Aorta (tissue), 5 donors: ENCODE measurements at regions not wholly inside any gene's neighbourhood (a gene's known extent, or its start where the extent isn't known, plus 50 kb on each side); places are given as distances from the start of the nearest gene placed in this dataset.
A peak's percentile ranks its signal among the peaks of the same experiment; 100 is the strongest.

ENCODE experiments used
- ATAC-seq: fragments of 200-7000 bp; cut with Tn5 transposase; one replicate; pipeline ENCODE4 v1.9.1; 2022; ENCODE audit warnings: moderate library complexity; ENCODE audit not compliant: low FRiP score
- DNase-seq, 2 donors: peaks; one replicate each; pipeline ENCODE4 v3.0.0-alpha.2; 2020
- H3K27ac ChIP-seq, 2 donors: one replicate each; pipeline ENCODE4 v1.5.1; 2013; ENCODE audit warnings: low read length in 2 of 2, mild to moderate bottlenecking in 2 of 2, moderate library complexity in 2 of 2, control low read depth in 1 of 2, inconsistent platforms in 1 of 2, low read depth in 1 of 2
- H3K27me3 ChIP-seq, 2 donors: one replicate each; pipeline ENCODE4 v1.6.1; 2013; ENCODE audit warnings: control low read depth in 1 of 2, low read length in 1 of 2, mild to moderate bottlenecking in 1 of 2, moderate library complexity in 1 of 2; ENCODE audit not compliant: insufficient read depth in 2 of 2, control insufficient read depth in 1 of 2
- H3K36me3 ChIP-seq, 2 donors: one replicate each; pipeline ENCODE4 v1.6.1; 2013; ENCODE audit warnings: control low read depth in 1 of 2, low read length in 1 of 2, mild to moderate bottlenecking in 1 of 2; ENCODE audit not compliant: insufficient read depth in 2 of 2, control insufficient read depth in 1 of 2
- H3K4me1 ChIP-seq, 2 donors: one replicate each; pipeline ENCODE4 v1.6.1; 2013; ENCODE audit warnings: low read length in 2 of 2, control low read depth in 1 of 2, mild to moderate bottlenecking in 1 of 2, moderate library complexity in 1 of 2; ENCODE audit not compliant: insufficient read depth in 2 of 2, control insufficient read depth in 1 of 2
- H3K4me3 ChIP-seq, 2 donors: one replicate each; pipeline ENCODE4 v1.5.1; 2013; ENCODE audit warnings: low read length in 2 of 2, control low read depth in 1 of 2, mild to moderate bottlenecking in 1 of 2
- H3K9me3 ChIP-seq: one replicate; pipeline ENCODE4 v1.6.1; 2013; ENCODE audit warnings: mild to moderate bottlenecking, low read length; ENCODE audit not compliant: control insufficient read depth
- WGBS, 2 donors: extraction: QIAGEN DNeasy Blood & Tissue Kit; methylation state at CpG; one replicate each; pipeline ENCODE4 v1.1.7; 2013; 5-methylcytosine and 5-hydroxymethylcytosine counted together
- intact Hi-C, 2 donors: fragments of 100-400 bp; cut with DNase I; formaldehyde crosslinking; loops; one replicate each; pipeline versions ENCODE4 v1.14.2 to v1.15.0; 2022
- donor health status: healthy with polysubstance abuse.
- donor health status: Bipolar disorder and iron deficiency.
- donor health status: DM: no; HTN: no; CAD: no.
- donor health status: DM: no; HTN: no; CAD: no.
- donor health status: DM: yes; HTN: yes; CAD: no.

DNA sequence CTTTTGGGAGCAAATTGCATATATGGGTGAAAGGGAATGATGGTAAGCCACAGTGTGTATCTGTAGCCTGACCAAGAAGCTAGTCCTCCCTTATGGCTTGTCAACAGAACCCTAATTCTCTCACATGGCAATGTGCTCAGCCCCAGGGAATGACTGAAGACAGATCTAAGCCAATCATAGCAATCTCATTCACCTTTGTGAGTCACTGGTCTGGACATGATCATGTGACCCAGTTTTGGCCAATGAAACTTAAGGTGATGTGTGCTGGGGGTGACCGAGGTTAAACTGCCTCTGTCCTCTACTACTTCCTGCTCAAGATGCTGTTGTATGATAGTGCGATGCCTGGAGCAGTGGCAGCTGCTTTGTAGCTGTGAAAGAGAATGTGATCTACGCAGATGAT lies 491.2 kb upstream of the HS6ST1 start:
- no peak for ATAC-seq

DNA sequence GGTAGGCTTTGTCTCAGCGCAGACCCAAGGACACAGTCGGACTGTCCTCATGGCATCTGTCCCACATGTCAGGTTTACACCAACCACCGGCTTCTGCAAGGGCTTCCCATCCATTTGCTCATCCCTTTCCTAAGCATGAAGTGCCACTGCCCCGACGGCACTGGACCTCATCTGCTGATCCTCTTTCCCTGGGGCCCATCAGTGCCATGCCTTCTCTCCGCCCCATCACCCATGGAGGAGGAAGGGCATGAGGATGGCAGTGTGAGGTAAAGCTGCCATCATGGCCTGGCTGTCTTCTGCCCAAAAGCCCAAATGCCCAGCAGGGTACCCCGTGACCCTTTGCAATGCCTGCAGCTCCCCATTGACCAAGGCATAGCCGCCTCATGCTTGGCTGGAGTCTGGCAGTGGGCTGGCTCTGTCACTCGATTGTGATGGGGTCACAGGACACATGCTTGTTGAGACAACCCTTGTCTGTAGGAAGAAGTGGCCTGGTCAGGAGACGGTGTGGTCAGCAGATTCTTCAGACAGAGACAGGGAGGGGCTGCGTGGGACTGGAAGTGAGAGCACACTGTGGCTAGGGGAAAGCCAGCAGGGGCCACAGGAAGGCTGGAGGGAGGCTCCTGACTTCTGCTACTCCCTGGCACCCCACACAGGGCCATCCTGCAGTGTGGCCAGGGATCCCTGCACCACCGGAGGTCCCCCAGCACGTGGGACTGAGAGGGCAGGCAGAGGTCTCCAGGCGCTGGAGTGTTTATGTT lies 493.7 kb upstream of the HS6ST1 start:
- Histone ChIP-seq H3K27me3 (no peaks in the 10 kb centered on the region), H3K9me3 (peaks cover 1% of the 10 kb centered on the region), H3K4me3 (no peak overlapping the region), H3K27ac (no peak overlapping the region), H3K4me1 (no peaks in the 10 kb centered on the region), H3K36me3 (no peaks in the 10 kb centered on the region)
- WGBS, 2 donors = 90 to 92% methylated on average over 14 of the region's 14 CpGs
- intact Hi-C loops = no loop called here
- no peak for ATAC-seq
- DNase-seq = no peak

More for the DNA sequence above, 491.2 kb upstream of the HS6ST1 start:
- Histone ChIP-seq H3K27ac (no peak overlapping the region), H3K4me1 (no peaks in the 10 kb centered on the region), H3K9me3 (peaks cover 1% of the 10 kb centered on the region), H3K4me3 (no peak overlapping the region), H3K36me3 (no peaks in the 10 kb centered on the region), H3K27me3 (no peaks in the 10 kb centered on the region)
- 45 to 54% methylated on average over 3 of the region's 3 CpGs for WGBS, 2 donors
- no peak for DNase-seq
- intact Hi-C loops = no loop called here

DNA sequence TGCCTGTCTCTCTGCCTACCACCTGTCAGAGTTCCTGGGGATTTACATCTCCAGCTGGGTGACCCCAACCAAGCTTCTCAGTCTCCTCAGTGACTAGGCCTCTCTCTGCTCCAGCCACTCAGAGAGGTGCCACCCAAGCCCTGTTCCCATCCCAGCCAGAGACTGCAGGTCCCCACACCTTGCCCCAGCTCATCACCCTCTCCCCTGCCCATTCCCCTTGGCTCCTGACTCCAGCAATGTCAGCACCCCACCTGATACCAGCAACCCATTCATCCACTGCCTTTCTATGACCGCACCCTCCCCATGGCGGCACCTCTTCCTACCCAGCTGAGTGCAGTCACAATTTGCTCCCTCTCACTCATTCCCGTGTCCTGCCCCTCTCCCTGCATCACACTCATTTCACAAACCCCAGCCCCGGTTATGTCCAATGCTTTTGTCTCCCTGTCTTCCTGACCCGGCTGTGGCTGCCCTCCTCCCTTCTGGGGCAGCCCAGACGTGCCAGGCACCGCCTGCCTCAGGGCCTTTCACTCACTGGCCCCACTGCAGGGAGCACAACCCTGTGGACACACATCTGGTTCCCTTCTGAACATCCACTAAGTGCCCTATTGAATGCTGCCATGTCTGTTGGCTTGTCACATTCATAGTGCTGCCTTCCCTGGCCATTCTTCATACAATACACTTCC lies 494.8 kb upstream of the HS6ST1 start:
- H3K4me1 ChIP-seq = no peaks in the 10 kb centered on the region
- no peak overlapping the region for H3K27ac ChIP-seq
- no peak overlapping the region for H3K4me3 ChIP-seq
- intact Hi-C loops = no loop called here
- 71 to 72% methylated on average over 7 of the region's 7 CpGs for WGBS, 2 donors
- DNase-seq (no peak), ATAC-seq (no peak)
- no peaks in the 10 kb centered on the region for H3K36me3 ChIP-seq
- no peaks in the 10 kb centered on the region for H3K27me3 ChIP-seq
- H3K9me3 ChIP-seq = peaks cover 1% of the 10 kb centered on the region

DNA sequence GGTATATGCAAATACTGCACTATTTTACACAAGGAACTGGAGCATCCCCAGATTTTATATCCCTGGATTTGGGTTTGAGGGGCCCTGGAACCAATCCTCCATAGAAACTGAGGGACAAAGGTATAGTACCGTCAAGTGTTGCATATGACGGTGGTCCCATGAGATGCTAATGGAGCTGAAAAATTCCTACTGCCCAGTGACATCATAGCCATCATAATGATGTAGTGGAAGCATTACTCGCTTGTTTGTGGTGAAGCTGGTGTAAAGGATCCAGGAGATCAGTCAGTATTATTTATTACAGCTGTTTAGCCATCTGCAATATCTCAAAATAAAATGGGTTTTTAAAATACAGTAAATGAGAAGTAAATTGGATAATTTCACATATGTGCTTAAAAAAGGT lies 496.6 kb upstream of the HS6ST1 start:
- ATAC-seq (no peak), DNase-seq (no peak)
- Histone ChIP-seq H3K4me1 (no peaks in the 10 kb centered on the region), H3K9me3 (peaks cover 1% of the 10 kb centered on the region), H3K27ac (no peak overlapping the region), H3K4me3 (no peak overlapping the region), H3K36me3 (no peaks in the 10 kb centered on the region), H3K27me3 (no peaks in the 10 kb centered on the region)
- intact Hi-C loops = no loop called here
- 76 to 88% methylated on average over 3 of the region's 3 CpGs for WGBS, 2 donors

DNA sequence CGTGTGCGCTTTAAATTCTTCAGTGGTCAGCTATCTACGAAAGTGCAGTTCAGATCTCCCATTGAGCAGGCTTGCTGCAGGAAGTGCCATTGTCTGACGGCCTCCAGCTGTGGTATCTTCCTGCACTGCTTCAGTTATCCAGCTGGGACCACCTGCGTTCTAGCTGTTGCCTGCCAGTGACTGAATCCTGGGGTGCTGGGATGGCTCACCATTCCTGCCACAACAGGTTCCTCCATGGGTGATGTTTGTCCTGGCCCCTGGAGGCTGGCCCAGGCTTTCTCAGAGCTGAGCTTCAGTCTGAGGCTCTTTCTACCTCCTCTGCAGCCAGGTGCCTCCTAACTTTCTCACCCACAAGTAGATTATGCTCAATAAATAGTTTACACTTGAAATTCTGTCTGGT lies 498.5 kb upstream of the HS6ST1 start:
- intact Hi-C loops = no loop called here
- no peak for DNase-seq

DNA sequence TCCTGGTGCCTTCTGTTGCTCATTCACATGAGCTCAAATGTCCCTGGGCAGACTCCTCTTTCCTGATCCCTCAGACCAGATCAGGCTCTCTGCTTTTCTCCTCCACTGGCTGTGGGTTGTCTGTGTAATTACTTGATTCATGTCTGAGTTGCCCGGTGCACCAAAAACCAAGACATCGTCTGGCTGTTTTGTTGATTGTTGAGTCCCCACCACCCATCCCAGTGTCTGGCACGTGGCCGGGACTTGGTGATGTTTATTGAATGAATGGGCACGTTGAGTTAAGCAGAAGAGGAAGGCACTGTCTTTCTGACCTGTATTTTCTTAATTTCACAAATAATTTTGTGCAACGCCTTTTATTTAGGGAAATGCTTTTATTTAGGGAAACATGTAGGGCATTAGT lies 499.1 kb upstream of the HS6ST1 start:
- 77 to 82% methylated on average over 6 of the region's 6 CpGs for WGBS, 2 donors
- DNase-seq = no peak
- ATAC-seq = no peak
- H3K27me3 ChIP-seq = no peaks in the 10 kb centered on the region
- no peak overlapping the region for H3K27ac ChIP-seq
- H3K9me3 ChIP-seq = no peaks in the 10 kb centered on the region
- no peak overlapping the region for H3K4me3 ChIP-seq
- intact Hi-C loops = no loop called here
- no peaks in the 10 kb centered on the region for H3K4me1 ChIP-seq
- H3K36me3 ChIP-seq = no peaks in the 10 kb centered on the region

More for the DNA sequence above, 498.5 kb upstream of the HS6ST1 start:
- no peak overlapping the region for H3K27ac ChIP-seq
- WGBS, 2 donors = 78 to 80% methylated on average over 5 of the region's 5 CpGs
- H3K27me3 ChIP-seq = no peaks in the 10 kb centered on the region
- H3K9me3 ChIP-seq = no peaks in the 10 kb centered on the region
- no peak overlapping the region for H3K4me3 ChIP-seq
- no peak for ATAC-seq
- H3K4me1 ChIP-seq = no peaks in the 10 kb centered on the region
- no peaks in the 10 kb centered on the region for H3K36me3 ChIP-seq

DNA sequence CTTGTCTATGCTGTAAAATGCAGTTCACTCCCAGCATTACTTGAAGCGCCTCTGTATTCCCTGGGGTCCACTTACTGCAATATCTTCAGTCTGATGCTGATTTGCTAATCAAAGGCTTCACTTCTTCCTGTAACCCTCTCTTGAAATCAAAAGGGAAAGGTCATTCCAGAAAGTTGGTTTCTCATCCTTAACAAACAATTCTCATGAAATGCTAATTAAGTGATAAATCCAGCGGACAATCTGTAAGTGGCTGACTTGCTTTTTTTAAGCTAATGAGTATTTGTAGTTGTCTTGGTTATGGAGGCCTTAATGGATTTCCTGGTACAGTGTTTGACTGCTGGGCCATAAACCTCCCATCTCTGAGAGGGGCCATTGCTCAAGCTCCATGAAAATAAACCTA lies 499.6 kb upstream of the HS6ST1 start:
- WGBS, 2 donors = 94 to 96% methylated on average over 2 of the region's 2 CpGs
- no peak overlapping the region for H3K4me3 ChIP-seq
- no peaks in the 10 kb centered on the region for H3K27me3 ChIP-seq
- DNase-seq (no peak), ATAC-seq (no peak)
- intact Hi-C loops = no loop called here
- no peak overlapping the region for H3K27ac ChIP-seq
- no peaks in the 10 kb centered on the region for H3K9me3 ChIP-seq
- no peaks in the 10 kb centered on the region for H3K4me1 ChIP-seq
- H3K36me3 ChIP-seq = no peaks in the 10 kb centered on the region

DNA sequence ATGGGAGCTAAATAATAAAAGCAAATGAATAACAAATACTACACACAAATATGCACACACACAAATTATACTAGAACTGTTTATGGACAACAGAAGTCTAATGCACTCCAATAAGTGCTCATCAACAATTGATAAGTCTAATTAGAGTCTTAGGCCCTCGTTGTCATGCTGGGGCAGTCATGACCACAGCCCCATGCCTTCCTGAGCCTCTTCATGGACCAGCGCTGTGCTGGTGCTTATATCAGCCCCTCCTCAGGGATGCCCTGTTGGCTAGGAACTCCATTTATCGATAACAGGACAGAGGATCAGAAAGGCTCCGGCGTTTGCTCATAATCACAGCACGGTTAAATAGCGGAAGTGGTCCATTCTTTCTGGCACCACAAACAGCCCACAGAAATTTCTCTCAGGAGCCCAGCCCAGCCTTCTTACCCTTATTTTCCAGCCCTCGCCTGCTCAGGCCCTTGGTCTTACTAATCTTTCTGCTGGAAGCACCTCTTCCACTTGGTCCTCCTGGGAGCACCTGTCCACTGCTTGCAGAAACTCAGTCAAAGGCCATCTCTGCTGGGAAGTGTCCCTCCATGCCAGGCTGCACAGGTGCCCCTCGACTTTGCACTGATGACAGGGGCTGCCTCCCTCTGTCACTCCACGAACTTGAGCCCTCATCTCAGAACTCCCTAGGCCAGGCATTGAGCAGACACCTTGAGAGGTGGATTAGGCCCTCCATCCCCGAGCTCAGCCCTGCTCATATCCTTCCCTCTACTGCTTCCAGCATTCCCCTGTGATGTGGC lies 500.2 kb upstream of the HS6ST1 start:
- H3K27me3 ChIP-seq = no peaks in the 10 kb centered on the region
- 91 to 96% methylated on average over 11 of the region's 11 CpGs for WGBS, 2 donors
- intact Hi-C loops = no loop called here
- H3K9me3 ChIP-seq = no peaks in the 10 kb centered on the region
- H3K4me3 ChIP-seq = no peak overlapping the region
- ATAC-seq = peak; percentile 22
- no peaks in the 10 kb centered on the region for H3K36me3 ChIP-seq
- DNase-seq = no peak
- no peak overlapping the region for H3K27ac ChIP-seq
- H3K4me1 ChIP-seq = no peaks in the 10 kb centered on the region
